A673 (cell line): ENCODE measurements at regions not wholly inside any gene's neighbourhood (a gene's known extent, or its start where the extent isn't known, plus 50 kb on each side); places are given as distances from the start of the nearest gene placed in this dataset.

ENCODE experiments used
- BruUV-seq: library from RNA; stranded (reverse); fragments of 400-500 nt; replicated peaks from 2 replicates; lab custom pipeline; 2021; lab: Mats Ljungman, UMichigan
- CTCF ChIA-PET: fragments of 300-600 bp; sonication (Branson Sonifier 250); formaldehyde crosslinking; loops from one replicate; lab custom pipeline; 2022; ENCODE audit warnings: antibody characterized with exemption; lab: Charles Lee
- POLR2A ChIA-PET: fragments of 300-600 bp; sonication (Branson Sonifier 250); formaldehyde crosslinking; loops from one replicate; lab custom pipeline; 2022; ENCODE audit warnings: antibody characterized with exemption; ENCODE audit not compliant: low non-redundant PET; lab: Charles Lee
- DNase-seq: peaks from one replicate; pipeline ENCODE4 v3.0.0-alpha.2; 2015; ENCODE audit warnings: low spot score
- H3K27ac ChIP-seq: fragments of 200-600 bp; sonication (generic); 2 replicates; pipeline ENCODE4 v1.5.1; 2016; ENCODE audit warnings: mixed run types, low read depth, mild to moderate bottlenecking, mixed read lengths, antibody characterized with exemption, low read length; ENCODE audit not compliant: poor library complexity, severe bottlenecking
- H3K27me3 ChIP-seq: fragments of 200-600 bp; sonication (generic); replicated peaks from 2 replicates; pipeline ENCODE4 v1.6.1; 2017; ENCODE audit warnings: mixed run types, low read depth, mild to moderate bottlenecking, mixed read lengths, antibody characterized with exemption, low read length; ENCODE audit not compliant: insufficient read depth, poor library complexity
- H3K36me3 ChIP-seq: fragments of 200-600 bp; sonication (generic); 2 replicates; pipeline ENCODE4 v1.6.1; 2016; ENCODE audit warnings: mixed run types, mild to moderate bottlenecking, mixed read lengths, antibody characterized with exemption, low read length; ENCODE audit not compliant: insufficient read depth, poor library complexity, severe bottlenecking
- H3K4me1 ChIP-seq: fragments of 200-600 bp; sonication (generic); 2 replicates; pipeline ENCODE4 v1.6.1; 2017; ENCODE audit warnings: mixed run types, mild to moderate bottlenecking, mixed read lengths, antibody characterized with exemption, low read length; ENCODE audit not compliant: insufficient read depth, poor library complexity, severe bottlenecking
- H3K4me3 ChIP-seq: fragments of 200-600 bp; sonication (generic); 2 replicates; pipeline ENCODE4 v1.5.1; 2016; ENCODE audit warnings: low read depth, mixed run types, mild to moderate bottlenecking, mixed read lengths, low read length; ENCODE audit not compliant: poor library complexity, severe bottlenecking
- H3K9me3 ChIP-seq: fragments of 200-600 bp; sonication (generic); 2 replicates; pipeline ENCODE4 v1.6.1; 2016; ENCODE audit warnings: mixed run types, low read depth, mild to moderate bottlenecking, mixed read lengths, antibody characterized with exemption, low read length; ENCODE audit not compliant: poor library complexity, severe bottlenecking
- EZH2 ChIP-seq: fragments of 200-600 bp; sonication (generic); IDR thresholded peaks from 2 replicates; pipeline ENCODE4 v1.6.1; 2017; ENCODE audit warnings: borderline replicate concordance, low read depth, mild to moderate bottlenecking, mixed read lengths, antibody characterized with exemption, low read length; ENCODE audit not compliant: poor library complexity, severe bottlenecking
- intact Hi-C: fragments of 100-400 bp; cut with micrococcal nuclease; formaldehyde crosslinking; loops from one replicate; pipeline ENCODE4 v1.10.0; 2022; ENCODE audit not compliant: unreplicated experiment
- TF ChIP-seq, protein P1 (sequence below): fragments of 300-800, 200-600 bp; sonication (generic); conservative IDR thresholded peaks from 2 replicates; pipeline ENCODE4 v1.5.1; 2017; ENCODE audit warnings: low read depth, mild to moderate bottlenecking, antibody characterized with exemption, low read length, moderate library complexity, mixed read lengths

DNA sequence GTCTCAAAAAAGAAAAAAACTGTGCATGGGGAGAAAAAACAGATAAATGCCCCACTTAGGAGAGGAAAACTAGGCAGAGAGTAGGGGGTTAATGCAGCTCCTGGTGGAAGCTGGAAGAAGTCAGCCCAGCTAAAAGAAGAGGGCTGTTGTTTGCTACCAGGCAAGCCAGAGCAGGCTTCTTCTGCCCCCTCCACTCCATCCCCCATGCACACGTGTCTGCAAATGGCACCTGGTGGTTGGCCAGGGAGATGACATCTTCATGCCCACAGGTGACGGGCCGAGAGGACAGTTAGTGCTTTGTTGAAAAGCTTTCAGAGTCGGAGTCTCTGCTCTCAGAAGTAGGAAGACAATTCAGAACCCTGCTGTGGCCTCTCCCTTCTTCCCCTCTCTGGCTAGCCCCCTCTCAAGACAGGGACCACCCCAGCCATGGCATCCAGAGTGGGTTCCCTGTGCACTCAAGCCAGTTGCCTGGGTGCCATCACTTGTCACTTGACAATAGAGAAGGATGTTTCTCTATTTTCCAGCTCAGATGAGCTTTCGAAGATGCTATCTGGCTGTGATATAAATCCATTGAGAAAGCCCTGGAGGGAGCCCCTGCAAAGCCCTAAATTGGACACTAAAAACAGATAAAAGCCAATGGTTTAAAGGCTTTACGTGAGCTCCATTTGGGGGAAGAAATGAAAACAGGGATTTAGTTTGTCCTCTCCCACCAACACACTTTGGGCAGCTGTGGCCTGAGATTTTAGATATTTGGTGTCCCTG is 142.0 kb downstream of the TRIM29 start:
- H3K4me1 ChIP-seq = no peaks in the 10 kb centered on the region
- H3K27ac ChIP-seq = no peak overlapping the region
- no peak for TF ChIP-seq EZH2
- no peaks in the 10 kb centered on the region for H3K9me3 ChIP-seq
- POLR2A ChIA-PET = no interaction called here
- no peak overlapping the region for H3K4me3 ChIP-seq
- no peak for DNase-seq
- H3K27me3 ChIP-seq = no peaks in the 10 kb centered on the region
- no TSS peak for BruUV-seq
- H3K36me3 ChIP-seq = no peaks in the 10 kb centered on the region
- CTCF ChIA-PET = no interaction called here
- intact Hi-C loops = no loop called here

DNA sequence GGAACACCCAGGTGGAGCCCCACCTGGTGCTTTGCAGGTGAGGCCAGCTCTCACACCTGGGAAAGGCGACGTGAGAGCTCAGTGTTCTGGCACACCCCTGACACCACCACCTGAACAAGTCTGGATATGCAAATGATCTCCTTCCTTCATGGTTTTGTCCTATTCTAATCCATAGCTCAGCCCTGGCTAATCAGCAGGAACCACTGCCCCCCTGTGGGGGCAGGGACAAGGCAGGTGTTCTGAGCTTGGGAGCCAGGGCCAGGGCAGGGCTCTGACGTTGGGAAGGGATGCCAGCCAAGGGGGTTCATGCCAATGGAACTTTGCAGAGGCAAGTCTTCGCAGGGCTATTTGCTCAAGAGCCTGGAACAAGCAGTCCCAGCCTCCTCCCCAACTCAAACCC is 144.2 kb downstream of the TRIM29 start:
- Histone ChIP-seq H3K27me3 (peaks cover 2% of the 10 kb centered on the region), H3K4me1 (no peaks in the 10 kb centered on the region), H3K9me3 (no peaks in the 10 kb centered on the region), H3K4me3 (no peak overlapping the region), H3K36me3 (no peaks in the 10 kb centered on the region), H3K27ac (no peak overlapping the region)
- ChIA-PET POLR2A (no interaction called here), CTCF (no interaction called here)
- no peak for DNase-seq
- intact Hi-C loops = no loop called here
- BruUV-seq = no TSS peak
- TF ChIP-seq EZH2 = no peak
- TF ChIP-seq, protein P1, sequence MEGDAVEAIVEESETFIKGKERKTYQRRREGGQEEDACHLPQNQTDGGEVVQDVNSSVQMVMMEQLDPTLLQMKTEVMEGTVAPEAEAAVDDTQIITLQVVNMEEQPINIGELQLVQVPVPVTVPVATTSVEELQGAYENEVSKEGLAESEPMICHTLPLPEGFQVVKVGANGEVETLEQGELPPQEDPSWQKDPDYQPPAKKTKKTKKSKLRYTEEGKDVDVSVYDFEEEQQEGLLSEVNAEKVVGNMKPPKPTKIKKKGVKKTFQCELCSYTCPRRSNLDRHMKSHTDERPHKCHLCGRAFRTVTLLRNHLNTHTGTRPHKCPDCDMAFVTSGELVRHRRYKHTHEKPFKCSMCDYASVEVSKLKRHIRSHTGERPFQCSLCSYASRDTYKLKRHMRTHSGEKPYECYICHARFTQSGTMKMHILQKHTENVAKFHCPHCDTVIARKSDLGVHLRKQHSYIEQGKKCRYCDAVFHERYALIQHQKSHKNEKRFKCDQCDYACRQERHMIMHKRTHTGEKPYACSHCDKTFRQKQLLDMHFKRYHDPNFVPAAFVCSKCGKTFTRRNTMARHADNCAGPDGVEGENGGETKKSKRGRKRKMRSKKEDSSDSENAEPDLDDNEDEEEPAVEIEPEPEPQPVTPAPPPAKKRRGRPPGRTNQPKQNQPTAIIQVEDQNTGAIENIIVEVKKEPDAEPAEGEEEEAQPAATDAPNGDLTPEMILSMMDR = no peak

DNA sequence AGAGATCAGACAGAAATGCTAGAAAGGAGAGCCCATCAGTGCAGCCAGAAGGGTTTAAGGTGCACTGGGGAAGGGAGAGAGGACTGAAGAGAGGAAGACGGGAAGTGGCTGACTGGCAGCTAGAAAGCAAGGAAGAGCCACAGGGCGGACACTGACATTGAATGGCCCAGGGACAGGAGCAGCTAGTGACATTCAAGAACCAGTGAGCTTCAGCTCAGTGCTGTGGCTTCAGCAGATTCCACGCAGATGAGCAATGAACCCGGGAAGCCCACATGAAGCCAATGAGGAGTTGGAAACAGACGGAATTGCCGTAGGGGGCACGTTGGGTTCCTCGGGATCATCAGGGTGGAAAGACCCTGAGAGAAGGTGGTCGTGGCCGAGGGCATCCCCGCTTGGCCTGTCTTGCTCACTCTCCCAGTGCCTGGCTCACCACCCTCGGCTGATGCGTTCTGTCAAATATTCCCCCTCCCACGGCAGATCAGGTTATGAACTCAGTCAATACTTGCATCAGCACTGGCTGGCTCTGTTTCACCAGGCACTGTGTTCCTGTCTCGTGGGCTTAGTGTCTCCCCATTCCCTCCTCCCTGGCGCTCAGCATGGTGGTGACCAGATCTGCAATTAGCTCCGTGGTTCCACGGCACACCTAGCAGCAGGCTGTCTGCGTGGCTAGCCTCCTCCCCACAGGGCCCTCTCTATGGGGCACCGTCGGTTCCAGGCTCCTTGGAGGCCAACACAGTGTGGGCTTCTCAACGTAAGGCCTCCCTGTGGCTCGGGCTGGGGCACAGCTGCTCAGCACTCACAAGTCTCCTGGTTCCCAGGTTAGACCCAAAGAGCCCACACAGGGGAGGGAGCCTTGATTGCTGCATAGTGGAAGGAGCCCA is 145.5 kb downstream of the TRIM29 start:
- no TSS peak for BruUV-seq
- no peak overlapping the region for H3K27ac ChIP-seq
- peaks cover 13% of the 10 kb centered on the region for H3K27me3 ChIP-seq
- no peaks in the 10 kb centered on the region for H3K36me3 ChIP-seq
- TF ChIP-seq, protein P1 = no peak
- H3K9me3 ChIP-seq = no peaks in the 10 kb centered on the region
- no peak overlapping the region for H3K4me3 ChIP-seq
- no peak for DNase-seq
- intact Hi-C loops = no loop called here
- POLR2A ChIA-PET = no interaction called here
- CTCF ChIA-PET = no interaction called here
- H3K4me1 ChIP-seq = no peaks in the 10 kb centered on the region
